ENCODE measurements at regions not wholly inside any gene's neighbourhood (a gene's known extent, or its start where the extent isn't known, plus 50 kb on each side); places are given as distances from the start of the nearest gene placed in this dataset.

- DNase-seq (ENCODE audit: low read depth in 1 of 2, low spot score in 1 of 2), result no peak
- no peak overlapping the region for H3K27ac ChIP-seq
- TF ChIP-seq CTCF (IDR thresholded peaks at IDR 0.05; ENCODE audit: low read depth, low read length), result no peak
- no peak overlapping the region for H3K4me3 ChIP-seq
- H3K36me3 ChIP-seq, result no peaks in the 10 kb centered on the region
- H3K4me1 ChIP-seq (ENCODE audit: low read depth), result no peaks in the 10 kb centered on the region
- H3K27me3 ChIP-seq, result no peaks in the 10 kb centered on the region
- no peaks in the 10 kb centered on the region for H3K9me3 ChIP-seq (ENCODE audit: low read depth)
Measured at GRCh38 chr21:27079636-27080240, 112.8 kb upstream of the ADAMTS5 start.

GRCh38 chr21:27078915-27079314 is 112.0 kb upstream of the ADAMTS5 start:
- H3K36me3 ChIP-seq, result no peaks in the 10 kb centered on the region
- H3K4me3 ChIP-seq, result no peak overlapping the region
- H3K4me1 ChIP-seq (ENCODE audit: low read depth), result no peaks in the 10 kb centered on the region
- H3K27me3 ChIP-seq, result no peaks in the 10 kb centered on the region
- no peaks in the 10 kb centered on the region for H3K9me3 ChIP-seq (ENCODE audit: low read depth)
- no peak for DNase-seq (ENCODE audit: low read depth in 1 of 2, low spot score in 1 of 2)
- no peak overlapping the region for H3K27ac ChIP-seq
- TF ChIP-seq CTCF (IDR thresholded peaks at IDR 0.05; ENCODE audit: low read depth, low read length), result no peak

GRCh38 chr21:27077501-27077900 is 110.6 kb upstream of the ADAMTS5 start:
- Histone ChIP-seq H3K9me3 (ENCODE audit: low read depth) (no peaks in the 10 kb centered on the region), H3K4me3 (no peak overlapping the region)
- no peak for TF ChIP-seq CTCF (IDR thresholded peaks at IDR 0.05; ENCODE audit: low read depth, low read length)

GRCh38 chr21:27076025-27076424 is 109.1 kb upstream of the ADAMTS5 start:
- DNase-seq (ENCODE audit: low read depth in 1 of 2, low spot score in 1 of 2), result no peak
- Histone ChIP-seq H3K9me3 (ENCODE audit: low read depth) (no peaks in the 10 kb centered on the region), H3K36me3 (no peaks in the 10 kb centered on the region), H3K27ac (no peak overlapping the region), H3K4me1 (ENCODE audit: low read depth) (peaks cover 2% of the 10 kb centered on the region), H3K27me3 (no peaks in the 10 kb centered on the region), H3K4me3 (no peak overlapping the region)
- no peak for TF ChIP-seq CTCF (IDR thresholded peaks at IDR 0.05; ENCODE audit: low read depth, low read length)

More at GRCh38 chr21:27077501-27077900, 110.6 kb upstream of the ADAMTS5 start:
- no peak for DNase-seq (ENCODE audit: low read depth in 1 of 2, low spot score in 1 of 2)
- Histone ChIP-seq H3K36me3 (no peaks in the 10 kb centered on the region), H3K27me3 (no peaks in the 10 kb centered on the region), H3K4me1 (ENCODE audit: low read depth) (no peaks in the 10 kb centered on the region), H3K27ac (no peak overlapping the region)

- peaks cover 7% of the 10 kb centered on the region for H3K4me1 ChIP-seq (ENCODE audit: low read depth)
- DNase-seq (ENCODE audit: low read depth in 1 of 2, low spot score in 1 of 2), result no peak
Measured at GRCh38 chr21:27070861-27071670, 104.2 kb upstream of the ADAMTS5 start.

More at GRCh38 chr21:27070861-27071670, 104.2 kb upstream of the ADAMTS5 start:
- Histone ChIP-seq H3K27ac (no peak overlapping the region), H3K4me3 (no peak overlapping the region), H3K27me3 (no peaks in the 10 kb centered on the region), H3K9me3 (ENCODE audit: low read depth) (no peaks in the 10 kb centered on the region), H3K36me3 (no peaks in the 10 kb centered on the region)
- TF ChIP-seq CTCF (IDR thresholded peaks at IDR 0.05; ENCODE audit: low read depth, low read length), result no peak
